KMS-11 (cell line): ENCODE measurements at regions not wholly inside any gene's neighbourhood (a gene's known extent, or its start where the extent isn't known, plus 50 kb on each side); places are given as distances from the start of the nearest gene placed in this dataset.

Experiments
- H2AFZ ChIP-seq: fragments of 200-600 bp; sonication (generic); 2 replicates; pipeline ENCODE4 v1.6.1; 2016; ENCODE audit warnings: antibody characterized with exemption, mixed run types, low read depth
- H3K27ac ChIP-seq: fragments of 200-600 bp; sonication (generic); 2 replicates; pipeline ENCODE4 v1.6.1; 2016; ENCODE audit warnings: mild to moderate bottlenecking, mixed run types
- H3K27me3 ChIP-seq: fragments of 200-600 bp; sonication (generic); 2 replicates; pipeline ENCODE4 v1.6.1; 2017; ENCODE audit warnings: mild to moderate bottlenecking, low read depth, mixed run types, moderate library complexity; ENCODE audit not compliant: insufficient read depth
- H3K36me3 ChIP-seq: fragments of 200-600 bp; sonication (generic); 2 replicates; pipeline ENCODE4 v1.6.1; 2017; ENCODE audit warnings: mild to moderate bottlenecking, mixed run types; ENCODE audit not compliant: insufficient read depth
- H3K4me1 ChIP-seq: fragments of 200-600 bp; sonication (generic); 2 replicates; pipeline ENCODE4 v1.6.1; 2016; ENCODE audit warnings: mild to moderate bottlenecking, low read depth, mixed run types; ENCODE audit not compliant: poor library complexity, severe bottlenecking
- H3K4me2 ChIP-seq: fragments of 200-600 bp; sonication (generic); 2 replicates; pipeline ENCODE4 v1.7.0; 2016; ENCODE audit warnings: mild to moderate bottlenecking, mixed run types
- H3K4me3 ChIP-seq: fragments of 200-600 bp; sonication (generic); IDR thresholded peaks from 2 replicates; pipeline ENCODE4 v1.6.1; 2017; ENCODE audit warnings: low read depth, low read length, mixed read lengths; ENCODE audit not compliant: insufficient read depth
- H3K79me2 ChIP-seq: fragments of 200-600 bp; sonication (generic); 2 replicates; pipeline ENCODE4 v1.6.1; 2016; ENCODE audit warnings: low read depth, mixed run types; ENCODE audit not compliant: insufficient read depth
- H3K9ac ChIP-seq: fragments of 200-600 bp; sonication (generic); 2 replicates; pipeline ENCODE4 v1.6.1; 2016; ENCODE audit warnings: mild to moderate bottlenecking, mixed run types
- H4K20me1 ChIP-seq: fragments of 200-600 bp; sonication (generic); 2 replicates; pipeline ENCODE4 v1.6.1; 2016; ENCODE audit warnings: mild to moderate bottlenecking, mixed run types; ENCODE audit not compliant: insufficient read depth
- TF ChIP-seq, protein P1 (sequence below): fragments of 200-600 bp; sonication (generic); conservative IDR thresholded peaks from 2 replicates; pipeline ENCODE4 v1.6.1; 2017; ENCODE audit warnings: low read depth, mild to moderate bottlenecking, antibody characterized with exemption, low read length, moderate library complexity, mixed read lengths

- Histone ChIP-seq H3K36me3 (no peaks in the 10 kb centered on the region), H3K4me3 (no peak overlapping the region), H2AFZ (no peak overlapping the region), H3K9ac (no peak overlapping the region), H3K4me1 (no peaks in the 10 kb centered on the region), H4K20me1 (no peaks in the 10 kb centered on the region), H3K4me2 (no peak overlapping the region), H3K27ac (no peak overlapping the region), H3K27me3 (no peaks in the 10 kb centered on the region), H3K79me2 (no peaks in the 10 kb centered on the region)
- TF ChIP-seq, protein P1, sequence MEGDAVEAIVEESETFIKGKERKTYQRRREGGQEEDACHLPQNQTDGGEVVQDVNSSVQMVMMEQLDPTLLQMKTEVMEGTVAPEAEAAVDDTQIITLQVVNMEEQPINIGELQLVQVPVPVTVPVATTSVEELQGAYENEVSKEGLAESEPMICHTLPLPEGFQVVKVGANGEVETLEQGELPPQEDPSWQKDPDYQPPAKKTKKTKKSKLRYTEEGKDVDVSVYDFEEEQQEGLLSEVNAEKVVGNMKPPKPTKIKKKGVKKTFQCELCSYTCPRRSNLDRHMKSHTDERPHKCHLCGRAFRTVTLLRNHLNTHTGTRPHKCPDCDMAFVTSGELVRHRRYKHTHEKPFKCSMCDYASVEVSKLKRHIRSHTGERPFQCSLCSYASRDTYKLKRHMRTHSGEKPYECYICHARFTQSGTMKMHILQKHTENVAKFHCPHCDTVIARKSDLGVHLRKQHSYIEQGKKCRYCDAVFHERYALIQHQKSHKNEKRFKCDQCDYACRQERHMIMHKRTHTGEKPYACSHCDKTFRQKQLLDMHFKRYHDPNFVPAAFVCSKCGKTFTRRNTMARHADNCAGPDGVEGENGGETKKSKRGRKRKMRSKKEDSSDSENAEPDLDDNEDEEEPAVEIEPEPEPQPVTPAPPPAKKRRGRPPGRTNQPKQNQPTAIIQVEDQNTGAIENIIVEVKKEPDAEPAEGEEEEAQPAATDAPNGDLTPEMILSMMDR = no peak
Observed at GRCh38 chr21:20108976-20109540, 889.2 kb upstream of the NCAM2 start.

DNA sequence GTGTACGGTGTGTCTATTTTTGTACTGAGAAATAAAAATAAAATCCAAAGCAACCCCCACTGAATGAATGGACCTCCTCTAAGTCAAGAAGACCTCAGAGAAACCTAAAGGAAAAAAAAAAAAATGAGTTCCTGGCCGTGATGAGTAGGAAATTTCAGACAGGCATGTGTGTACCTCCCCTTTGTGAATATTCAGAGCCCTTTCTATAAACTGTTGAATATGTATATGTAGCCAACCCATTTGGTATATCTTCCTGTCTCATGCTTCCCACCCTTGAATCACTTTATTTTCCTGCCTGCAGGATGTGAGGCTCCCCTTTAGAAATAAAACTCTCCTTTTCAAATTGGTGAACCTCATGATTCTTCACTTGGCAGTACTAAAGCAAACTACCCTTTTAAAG, 887.8 kb upstream of the NCAM2 start:
- TF ChIP-seq, protein P1 = no peak
- no peaks in the 10 kb centered on the region for H3K27me3 ChIP-seq
- H3K4me3 ChIP-seq = no peak overlapping the region
- no peak overlapping the region for H3K9ac ChIP-seq
- H3K4me1 ChIP-seq = no peaks in the 10 kb centered on the region
- no peaks in the 10 kb centered on the region for H4K20me1 ChIP-seq
- H3K36me3 ChIP-seq = no peaks in the 10 kb centered on the region
- no peak overlapping the region for H2AFZ ChIP-seq
- no peaks in the 10 kb centered on the region for H3K79me2 ChIP-seq
- no peak overlapping the region for H3K4me2 ChIP-seq
- H3K27ac ChIP-seq = no peak overlapping the region

GRCh38 chr21:20151741-20152140, 846.5 kb upstream of the NCAM2 start:
- Histone ChIP-seq H3K27ac (no peak overlapping the region), H3K4me1 (no peaks in the 10 kb centered on the region), H3K4me2 (no peak overlapping the region), H3K79me2 (no peaks in the 10 kb centered on the region), H3K36me3 (no peaks in the 10 kb centered on the region), H3K9ac (no peak overlapping the region), H3K27me3 (no peaks in the 10 kb centered on the region), H4K20me1 (no peaks in the 10 kb centered on the region), H2AFZ (no peak overlapping the region), H3K4me3 (no peak overlapping the region)
- TF ChIP-seq, protein P1 = no peak

- Histone ChIP-seq H2AFZ (no peak overlapping the region), H4K20me1 (no peaks in the 10 kb centered on the region), H3K27ac (no peak overlapping the region), H3K4me2 (no peak overlapping the region), H3K4me1 (no peaks in the 10 kb centered on the region), H3K27me3 (no peaks in the 10 kb centered on the region), H3K9ac (no peak overlapping the region), H3K79me2 (no peaks in the 10 kb centered on the region), H3K4me3 (no peak overlapping the region), H3K36me3 (no peaks in the 10 kb centered on the region)
- TF ChIP-seq, protein P1 = no peak
Observed at GRCh38 chr21:20163167-20163566, 835.0 kb upstream of the NCAM2 start.
